ENCODE measurements at regions not wholly inside any gene's neighbourhood (a gene's known extent, or its start where the extent isn't known, plus 50 kb on each side); places are given as distances from the start of the nearest gene placed in this dataset.
"Not testable (repeated sequence)": the region's sequence is repeated elsewhere in the genome, so short reads cannot be mapped to it uniquely, and the experiment has no call there.

- no peak for DNase-seq
These were observed 690.1 kb upstream of the COBL start for GRCh38 chr7:52006674-52007073.

DNA sequence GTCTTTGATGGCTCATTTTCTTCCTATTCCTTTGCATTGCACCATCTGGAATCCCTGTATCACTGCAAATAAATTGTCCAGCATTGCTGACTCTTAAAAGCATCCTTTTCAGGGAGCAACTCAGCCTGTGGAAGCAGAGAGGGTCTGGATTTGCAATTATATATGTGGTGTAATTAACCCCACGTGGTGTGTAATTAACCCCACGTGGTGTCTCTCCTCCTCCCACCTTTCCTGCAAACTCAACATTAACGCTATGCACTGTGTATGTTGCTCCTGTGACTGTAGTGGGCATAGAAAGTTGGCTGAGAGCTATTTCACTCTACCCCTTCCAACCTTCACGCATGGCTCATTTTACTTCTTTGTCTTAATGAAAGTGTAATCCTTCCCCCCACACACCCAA, 689.0 kb upstream of the COBL start:
- no peak for DNase-seq

DNA sequence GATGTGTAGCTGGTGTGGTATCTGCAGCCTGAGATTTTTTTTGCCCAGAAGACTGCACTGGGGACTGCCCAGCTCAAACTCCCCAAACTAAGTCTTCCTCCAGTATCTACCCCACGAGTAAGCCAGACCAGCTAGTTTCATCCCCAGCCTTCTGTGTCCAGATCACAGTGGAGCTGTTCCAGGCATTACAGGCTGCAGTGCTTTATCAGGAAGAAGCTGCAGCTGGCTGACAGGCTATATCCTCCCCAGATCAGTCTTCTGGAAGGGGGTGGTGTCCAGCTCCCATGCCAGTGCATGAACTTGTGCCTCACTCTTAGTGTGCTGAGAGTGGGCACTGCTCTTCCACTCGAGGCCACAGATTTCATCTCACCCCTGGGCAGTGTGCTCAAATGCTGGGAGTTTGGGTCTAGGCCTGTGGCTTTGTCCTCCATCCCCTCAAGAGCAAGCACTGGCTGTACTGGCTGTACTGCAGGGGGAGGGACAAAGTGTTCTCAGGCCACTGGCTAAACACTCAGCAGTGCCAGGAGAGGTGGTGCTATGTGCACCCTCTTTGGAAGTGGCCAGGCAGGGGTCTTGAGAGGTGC, 679.1 kb upstream of the COBL start:
- DNase-seq, result no peak

DNA sequence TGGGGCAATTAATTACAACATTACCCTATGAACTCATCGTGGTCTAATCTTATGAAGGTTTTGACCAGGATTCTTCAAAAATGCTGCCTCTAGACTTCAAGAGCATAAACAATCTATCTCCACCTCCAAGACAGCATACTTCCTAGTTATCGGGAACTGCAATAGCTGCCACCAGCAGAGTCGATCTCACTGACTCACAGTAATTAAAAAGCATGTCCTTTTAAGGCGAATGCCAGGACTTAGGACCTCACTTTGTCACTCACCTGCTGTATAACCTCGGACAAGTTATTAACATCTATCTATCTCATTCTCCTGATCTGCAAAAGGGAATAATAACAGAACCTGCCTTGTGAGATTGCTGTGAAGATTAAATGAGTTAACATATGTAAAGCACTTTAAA, 666.0 kb upstream of the COBL start:
- DNase-seq, result no peak

GRCh38 chr7:51980812-51981211, 664.2 kb upstream of the COBL start:
- no peak for DNase-seq

DNA sequence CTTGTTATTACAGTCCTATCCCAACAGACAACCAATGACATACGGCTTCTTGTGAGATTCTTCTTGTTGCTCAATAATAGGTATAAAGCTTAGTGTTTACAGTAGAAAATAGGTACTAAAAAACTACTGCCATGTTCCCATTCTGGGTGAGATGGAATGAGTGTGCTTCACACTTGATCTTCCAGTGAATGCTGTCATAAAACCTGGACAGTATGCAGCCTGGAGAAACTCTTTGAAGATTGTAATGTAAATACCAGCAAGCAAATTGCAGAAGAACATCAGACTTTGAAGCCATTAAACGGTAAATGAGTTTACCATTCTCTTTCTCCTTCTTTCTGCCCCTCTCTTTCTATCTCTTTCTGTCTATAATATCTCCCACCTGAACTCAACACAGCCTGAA, 663.7 kb upstream of the COBL start:
- no peak for DNase-seq

DNA sequence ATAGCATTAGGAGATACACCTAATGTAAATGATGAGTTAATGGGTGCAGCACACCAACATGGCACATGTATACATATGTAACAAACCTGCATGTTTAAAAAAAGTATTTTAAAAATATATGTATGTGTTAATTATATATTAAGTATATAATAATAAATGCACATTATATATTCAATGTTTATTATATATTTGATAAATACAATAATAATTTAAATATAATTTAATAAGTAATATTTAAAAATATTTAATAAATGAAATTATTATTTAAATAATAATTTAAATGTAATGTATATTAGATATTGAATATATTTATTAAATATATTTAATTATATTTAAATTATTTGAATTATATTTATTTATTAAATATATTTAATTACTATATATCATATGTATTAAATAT, 661.3 kb upstream of the COBL start:
- DNase-seq, result no peak

- no peak for DNase-seq
These were observed 657.3 kb upstream of the COBL start for GRCh38 chr7:51973939-51974338.

DNA sequence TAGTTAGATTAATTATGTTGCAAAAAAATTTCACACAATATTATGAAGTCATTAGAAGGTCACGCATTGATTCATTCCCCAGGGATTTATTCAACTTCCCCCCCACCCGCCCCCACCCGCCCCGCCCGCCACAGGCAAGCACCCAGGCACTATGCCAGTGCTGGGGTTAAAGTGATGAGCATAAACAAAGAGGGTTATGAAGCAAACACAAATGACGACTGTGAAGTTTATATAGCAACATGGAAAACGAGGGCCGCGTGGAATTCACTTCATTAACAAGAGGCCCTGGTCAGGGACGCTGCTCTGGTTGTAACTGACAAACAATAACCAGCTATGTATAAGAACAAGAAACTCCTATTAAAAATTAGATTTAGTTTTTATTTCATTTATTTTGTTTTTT, 656.5 kb upstream of the COBL start:
- no peak for DNase-seq

DNA sequence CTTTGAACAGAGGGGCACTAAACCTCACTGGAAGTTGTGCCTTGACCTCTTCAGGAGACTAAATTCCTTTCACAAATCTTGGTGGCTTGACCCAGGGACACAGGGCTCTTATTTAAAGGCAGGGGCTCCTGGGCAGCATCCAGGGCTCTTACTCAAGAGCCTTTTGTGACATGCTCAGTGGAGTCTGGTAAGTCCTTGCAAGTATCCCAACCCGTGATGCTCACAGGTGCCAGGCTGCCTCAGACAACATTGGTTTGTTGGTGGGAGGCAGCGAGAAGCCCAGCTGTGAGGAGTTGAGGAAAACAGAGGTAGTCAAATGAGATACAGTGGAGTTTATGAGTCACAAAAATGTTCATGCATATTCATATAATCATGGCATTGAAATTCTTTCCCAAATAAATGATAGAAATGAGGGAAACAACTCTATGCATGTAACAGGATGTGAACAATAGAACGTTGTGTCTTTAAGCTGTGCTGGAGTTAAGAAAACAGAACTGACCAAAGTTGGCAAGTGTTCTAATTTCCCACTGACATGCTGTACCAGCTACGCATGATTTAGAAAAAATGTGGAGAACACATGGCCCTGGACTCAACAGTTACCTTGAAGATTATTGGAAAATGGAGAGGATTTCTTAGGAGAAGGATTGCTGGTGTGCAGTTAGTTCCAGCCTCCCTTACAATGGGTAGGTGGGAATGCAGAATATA, 654.5 kb upstream of the COBL start:
- no peak for DNase-seq

- no peak for DNase-seq
These were observed 651.9 kb upstream of the COBL start for GRCh38 chr7:51968461-51968860.

DNA sequence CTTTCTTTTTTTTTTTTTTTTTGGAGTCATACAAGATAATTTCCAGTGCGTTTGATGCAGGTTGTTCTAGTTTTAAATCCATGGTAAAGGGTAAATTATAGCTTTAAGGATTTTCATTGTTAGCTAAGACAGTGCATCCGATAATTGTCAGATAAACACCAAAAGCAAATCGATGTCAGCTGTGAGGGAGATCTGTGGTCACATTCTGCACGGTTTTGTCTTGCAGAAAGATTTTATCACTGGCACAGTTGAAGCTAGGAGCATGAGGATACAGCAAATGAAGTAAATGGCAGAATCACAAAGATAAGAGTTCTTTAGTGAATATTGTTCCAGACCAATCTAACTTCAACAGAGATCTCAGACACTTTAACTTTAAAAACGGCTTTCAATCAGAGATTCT, 648.8 kb upstream of the COBL start:
- DNase-seq, result no peak

- DNase-seq, result no peak
These were observed 645.2 kb upstream of the COBL start for GRCh38 chr7:51961804-51962203.

DNA sequence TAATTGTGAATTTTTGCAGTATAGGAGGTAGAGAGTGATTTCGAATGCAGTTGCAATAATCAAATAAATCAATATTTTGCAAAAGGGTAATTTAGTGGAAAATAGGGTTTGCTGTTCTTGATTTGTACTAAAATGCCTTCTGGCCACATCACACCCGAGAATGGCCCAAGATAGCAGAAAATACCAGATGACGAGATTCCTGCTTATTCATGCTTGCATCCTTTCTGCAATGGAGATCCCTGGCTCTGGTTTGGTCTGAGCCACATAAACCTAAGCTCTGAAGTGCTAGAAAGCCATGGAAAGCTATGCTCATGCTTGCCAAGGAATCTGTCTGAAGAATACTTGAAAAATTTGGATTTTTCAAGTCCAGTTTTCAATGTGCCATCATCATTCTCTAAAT, 634.2 kb upstream of the COBL start:
- DNase-seq, result no peak

- DNase-seq, result no peak
These were observed 633.4 kb upstream of the COBL start for GRCh38 chr7:51949726-51950644.

GRCh38 chr7:51930834-51931233, 614.2 kb upstream of the COBL start:
- no peak for DNase-seq

DNA sequence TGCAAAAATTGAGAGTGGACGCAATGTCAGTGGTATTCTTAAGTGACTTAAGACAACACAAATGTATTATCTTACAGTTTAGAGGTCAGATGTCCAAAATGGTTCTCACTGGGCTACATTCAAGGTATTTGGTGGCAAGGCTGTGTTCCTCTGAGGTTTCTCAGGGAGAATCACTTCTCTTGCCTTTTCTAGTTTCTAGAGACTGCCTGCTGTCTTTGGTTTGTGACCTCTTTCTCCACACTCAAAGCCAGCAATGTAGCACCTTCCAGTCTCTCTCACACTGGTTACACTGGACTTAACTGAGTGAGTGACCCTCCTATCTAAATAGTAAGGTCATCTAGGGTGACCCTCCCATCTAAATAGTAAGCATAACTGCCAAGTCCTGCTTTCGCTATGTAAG, 613.2 kb upstream of the COBL start:
- no peak for DNase-seq

- DNase-seq, result no peak
These were observed 611.1 kb upstream of the COBL start for GRCh38 chr7:51927738-51928137.

- no peak for DNase-seq
These were observed 602.0 kb upstream of the COBL start for GRCh38 chr7:51918581-51918980.

GRCh38 chr7:51901489-51901840, 584.9 kb upstream of the COBL start:
- no peak for DNase-seq

DNA sequence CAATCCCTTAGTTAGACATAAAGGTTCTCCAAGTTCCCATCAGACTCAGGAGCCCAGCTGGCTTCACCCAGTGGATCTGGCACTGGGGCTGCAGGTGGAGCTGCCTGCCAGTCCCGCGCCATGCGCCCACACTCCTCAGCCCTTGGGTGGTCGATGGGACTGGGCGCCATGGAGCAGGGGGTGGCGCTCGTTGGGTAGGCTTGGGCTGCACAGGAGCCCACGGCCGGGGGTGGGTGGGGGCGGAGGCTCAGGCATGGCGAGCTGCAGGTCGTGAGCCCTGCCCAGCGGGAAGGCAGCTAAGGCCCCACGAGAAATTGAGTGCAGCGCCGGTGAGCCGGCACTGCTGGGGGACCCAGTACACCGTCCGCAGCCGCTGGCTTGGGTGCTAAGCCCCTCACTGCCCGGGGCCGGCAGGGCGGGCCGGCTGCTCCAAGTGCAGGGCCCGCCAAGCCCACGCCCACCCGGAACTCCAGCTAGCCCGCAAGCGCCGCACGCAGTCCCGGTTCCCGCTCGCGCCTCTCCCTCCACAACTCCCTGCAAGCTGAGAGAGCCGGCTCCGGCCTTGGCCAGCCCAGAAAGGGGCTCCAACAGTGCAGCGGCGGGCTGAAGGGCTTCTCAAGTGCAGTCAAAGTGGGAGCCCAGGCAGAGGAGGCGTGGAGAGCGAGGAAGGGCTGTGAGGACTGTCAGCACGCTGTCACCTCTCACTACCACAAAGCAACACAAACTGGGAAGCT, 584.3 kb upstream of the COBL start:
- DNase-seq, result not testable (repeated sequence)

- DNase-seq, result no peak
These were observed 583.0 kb upstream of the COBL start for GRCh38 chr7:51899611-51900010.

- no peak for DNase-seq
These were observed 565.8 kb upstream of the COBL start for GRCh38 chr7:51882412-51882811.

Data from fibroblast of skin of right biceps (primary cell).